ENCODE measurements at regions not wholly inside any gene's neighbourhood (a gene's known extent, or its start where the extent isn't known, plus 50 kb on each side); places are given as distances from the start of the nearest gene placed in this dataset.
A peak's percentile ranks its signal among the peaks of the same experiment; 100 is the strongest.

DNA sequence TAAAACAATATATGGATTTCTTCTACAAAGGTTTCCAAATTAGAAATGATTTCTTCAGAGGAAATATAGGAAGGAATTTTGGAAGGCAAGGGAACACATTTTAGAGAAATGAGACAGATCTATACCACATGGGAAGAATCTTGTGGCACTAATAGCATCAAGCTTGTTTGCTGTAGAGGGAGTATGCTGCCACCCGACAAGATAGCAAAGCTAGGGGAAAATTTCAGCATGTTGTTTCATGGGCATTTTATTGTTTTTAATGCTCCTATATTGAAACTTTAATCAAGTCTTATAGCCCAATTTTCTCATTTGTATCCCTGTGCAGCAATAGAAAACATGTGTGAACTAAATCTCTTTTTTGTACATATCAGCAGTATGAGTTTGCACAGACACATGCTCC, 551.7 kb upstream of the INTU start:
- no peak for DNase-seq (ENCODE audit: low read depth)
- no peak overlapping the region for H3K4me3 ChIP-seq (ENCODE audit: control insufficient read depth, low read depth, low read length)
- TF ChIP-seq, protein P1, sequence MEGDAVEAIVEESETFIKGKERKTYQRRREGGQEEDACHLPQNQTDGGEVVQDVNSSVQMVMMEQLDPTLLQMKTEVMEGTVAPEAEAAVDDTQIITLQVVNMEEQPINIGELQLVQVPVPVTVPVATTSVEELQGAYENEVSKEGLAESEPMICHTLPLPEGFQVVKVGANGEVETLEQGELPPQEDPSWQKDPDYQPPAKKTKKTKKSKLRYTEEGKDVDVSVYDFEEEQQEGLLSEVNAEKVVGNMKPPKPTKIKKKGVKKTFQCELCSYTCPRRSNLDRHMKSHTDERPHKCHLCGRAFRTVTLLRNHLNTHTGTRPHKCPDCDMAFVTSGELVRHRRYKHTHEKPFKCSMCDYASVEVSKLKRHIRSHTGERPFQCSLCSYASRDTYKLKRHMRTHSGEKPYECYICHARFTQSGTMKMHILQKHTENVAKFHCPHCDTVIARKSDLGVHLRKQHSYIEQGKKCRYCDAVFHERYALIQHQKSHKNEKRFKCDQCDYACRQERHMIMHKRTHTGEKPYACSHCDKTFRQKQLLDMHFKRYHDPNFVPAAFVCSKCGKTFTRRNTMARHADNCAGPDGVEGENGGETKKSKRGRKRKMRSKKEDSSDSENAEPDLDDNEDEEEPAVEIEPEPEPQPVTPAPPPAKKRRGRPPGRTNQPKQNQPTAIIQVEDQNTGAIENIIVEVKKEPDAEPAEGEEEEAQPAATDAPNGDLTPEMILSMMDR (conservative IDR thresholded peaks at IDR 0.05; ENCODE audit: control insufficient read depth, insufficient read depth, low read depth, low read length), result no peak

- H3K4me3 ChIP-seq (ENCODE audit: control insufficient read depth, low read depth, low read length), result no peak overlapping the region
- TF ChIP-seq, protein P1 (conservative IDR thresholded peaks at IDR 0.05; ENCODE audit: control insufficient read depth, insufficient read depth, low read depth, low read length), result no peak
- no peak for DNase-seq (ENCODE audit: low read depth)
These were observed 549.8 kb upstream of the INTU start for GRCh38 chr4:127082986-127083385.

DNA sequence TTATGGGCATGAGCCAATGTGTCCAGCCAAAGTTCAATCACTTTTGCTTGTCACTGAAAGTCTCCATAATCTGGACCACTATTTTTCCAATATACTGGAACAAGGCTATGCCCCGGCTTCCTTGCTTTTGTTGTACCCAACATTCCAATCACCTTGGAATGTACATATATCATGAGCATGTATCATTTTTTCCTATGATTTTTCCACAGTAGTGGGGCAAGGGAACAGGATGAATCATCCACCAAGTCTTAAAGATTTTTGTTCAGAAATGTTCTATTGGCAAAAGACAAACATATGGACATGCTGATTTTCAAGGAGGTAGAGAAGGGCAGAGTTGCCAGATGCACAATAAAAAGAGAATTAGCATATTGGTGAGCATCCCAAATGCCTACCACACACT, 548.1 kb upstream of the INTU start:
- TF ChIP-seq, protein P1 (conservative IDR thresholded peaks at IDR 0.05; ENCODE audit: control insufficient read depth, insufficient read depth, low read depth, low read length), result no peak
- H3K4me3 ChIP-seq (ENCODE audit: control insufficient read depth, low read depth, low read length), result no peak overlapping the region
- peak; percentile 14 for DNase-seq (ENCODE audit: low read depth)

DNA sequence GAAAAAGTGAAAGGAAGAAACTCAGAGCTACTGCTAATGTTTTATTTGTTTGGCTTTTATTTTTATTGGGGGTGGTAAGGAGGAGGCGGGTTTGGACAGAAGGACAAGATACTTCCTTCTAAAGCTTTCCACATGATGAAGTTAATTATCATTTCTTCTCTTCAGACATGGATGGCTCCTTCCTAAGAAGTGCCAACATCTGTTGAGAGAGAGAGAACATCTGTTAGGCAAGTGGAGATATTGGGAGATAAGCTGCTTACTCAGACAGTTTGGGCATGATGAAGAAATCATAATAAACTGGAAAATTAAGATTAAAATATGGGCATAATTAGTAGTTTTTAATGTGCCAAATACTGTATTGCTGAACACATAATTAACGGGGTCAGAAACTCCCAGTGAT, 535.7 kb upstream of the INTU start:
- TF ChIP-seq, protein P1 (conservative IDR thresholded peaks at IDR 0.05; ENCODE audit: control insufficient read depth, insufficient read depth, low read depth, low read length), result no peak
- no peak overlapping the region for H3K4me3 ChIP-seq (ENCODE audit: control insufficient read depth, low read depth, low read length)
- DNase-seq (ENCODE audit: low read depth), result no peak

DNA sequence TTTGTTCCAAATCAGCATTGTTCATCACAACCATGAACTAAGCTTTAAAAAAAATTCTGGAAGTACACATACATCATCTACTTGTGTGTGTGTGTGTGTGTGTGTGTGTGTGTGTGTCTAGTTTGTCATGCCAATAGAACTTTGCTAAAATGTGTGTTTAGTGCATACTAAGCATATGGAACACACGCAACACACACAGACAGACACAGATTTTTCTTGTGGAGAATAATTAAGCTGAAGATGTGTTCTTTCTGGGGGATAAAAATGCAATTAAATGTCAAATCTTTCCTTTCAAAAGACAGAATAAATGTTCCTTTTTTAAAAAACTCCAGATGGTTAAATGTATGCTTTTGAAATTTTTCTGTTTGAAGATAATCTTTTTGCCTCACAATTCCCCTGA, 530.4 kb upstream of the INTU start:
- TF ChIP-seq, protein P1 (conservative IDR thresholded peaks at IDR 0.05; ENCODE audit: control insufficient read depth, insufficient read depth, low read depth, low read length), result no peak
- no peak for DNase-seq (ENCODE audit: low read depth)
- no peak overlapping the region for H3K4me3 ChIP-seq (ENCODE audit: control insufficient read depth, low read depth, low read length)

DNA sequence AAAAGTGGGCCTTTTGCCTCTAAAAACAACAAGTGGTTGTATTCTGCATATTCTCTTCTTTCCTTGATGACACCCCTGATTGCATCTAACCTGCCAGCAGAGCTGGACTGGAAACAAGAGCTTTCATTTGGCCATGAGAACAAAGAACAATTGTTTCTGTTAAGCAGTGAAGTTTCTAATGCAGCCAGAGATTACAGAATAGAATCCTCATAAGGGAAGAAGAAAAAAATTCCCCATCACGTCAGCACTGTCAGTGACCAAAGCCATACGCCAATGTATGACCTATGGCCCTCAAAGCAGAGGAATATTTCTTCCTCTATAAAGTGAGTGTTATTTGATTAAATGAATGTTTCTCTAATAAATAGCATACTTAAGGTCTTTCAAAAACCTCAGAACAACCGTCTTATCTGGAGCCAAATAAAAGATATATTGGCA, 529.1 kb upstream of the INTU start:
- TF ChIP-seq, protein P1 (conservative IDR thresholded peaks at IDR 0.05; ENCODE audit: control insufficient read depth, insufficient read depth, low read depth, low read length), result no peak
- DNase-seq (ENCODE audit: low read depth), result peak; percentile 5
- H3K4me3 ChIP-seq (ENCODE audit: control insufficient read depth, low read depth, low read length), result no peak overlapping the region

DNA sequence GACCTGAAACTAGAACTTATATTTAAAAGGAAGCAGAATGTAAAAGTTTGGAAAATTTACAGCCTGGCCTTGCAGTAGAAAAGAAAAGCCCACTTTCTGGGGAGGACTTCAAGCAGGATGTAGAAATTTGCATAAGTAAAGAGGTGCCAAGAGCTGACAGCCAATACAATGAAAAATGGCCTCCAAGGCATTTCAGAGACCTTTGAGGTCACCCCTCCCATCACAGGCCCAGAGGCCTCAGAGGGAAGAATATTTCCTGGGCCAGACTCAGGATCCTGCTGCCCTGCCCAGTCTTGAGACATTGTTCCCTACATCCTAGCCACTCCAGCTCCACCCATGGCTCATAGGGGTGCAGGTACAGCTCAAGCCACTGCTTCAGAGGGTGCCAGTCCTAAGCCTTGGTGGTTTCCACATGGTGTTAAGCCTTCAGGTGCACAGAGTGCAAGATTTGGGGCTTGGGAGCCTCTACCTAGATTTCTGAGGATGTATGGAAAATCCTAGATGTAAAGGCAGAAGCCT, 518.9 kb upstream of the INTU start:
- no peak for DNase-seq (ENCODE audit: low read depth)
- TF ChIP-seq, protein P1 (conservative IDR thresholded peaks at IDR 0.05; ENCODE audit: control insufficient read depth, insufficient read depth, low read depth, low read length), result no peak
- H3K4me3 ChIP-seq (ENCODE audit: control insufficient read depth, low read depth, low read length), result no peak overlapping the region
